Peyer's patch (tissue), 4 donors: ENCODE measurements at regions not wholly inside any gene's neighbourhood (a gene's known extent, or its start where the extent isn't known, plus 50 kb on each side); places are given as distances from the start of the nearest gene placed in this dataset.

ENCODE experiments used
- DNase-seq, 3 donors: peaks; one replicate each; pipeline ENCODE4 v3.0.0-alpha.2; 2017 to 2019
- H3K27ac ChIP-seq, 4 donors: fragments of 200-600 bp; sonication (generic); one replicate each; pipeline ENCODE4 v1.5.1; 2016 to 2019
- H3K27me3 ChIP-seq, 2 donors: fragments of 200-600 bp; sonication (generic); one replicate each; pipeline ENCODE4 v1.5.1; 2019
- H3K36me3 ChIP-seq, 3 donors: fragments of 200-600 bp; sonication (generic); one replicate each; pipeline ENCODE4 v1.5.1; 2016 to 2019
- H3K4me1 ChIP-seq, 4 donors: fragments of 200-600 bp; sonication (generic); one replicate each; pipeline ENCODE4 v1.5.1; 2016 to 2019
- H3K4me3 ChIP-seq, 4 donors: fragments of 200-600 bp; sonication (generic); 1 replicate in 3 of 4; 2 replicates in 1 of 4; pipeline ENCODE4 v1.5.1; 2016 to 2019; ENCODE audit warnings: mild to moderate bottlenecking in 1 of 4
- H3K9me3 ChIP-seq, 4 donors: fragments of 200-600 bp; sonication (generic); one replicate each; pipeline ENCODE4 v1.5.1; 2016 to 2019; ENCODE audit warnings: mild to moderate bottlenecking in 1 of 4
- POLR2A ChIP-seq, 2 donors: fragments of 450-650 bp; IDR thresholded peaks; one replicate each; pipeline ENCODE4 v1.5.1; 2017; ENCODE audit warnings: antibody characterized with exemption in 2 of 2, mild to moderate bottlenecking in 2 of 2, moderate library complexity in 2 of 2
- TF ChIP-seq, protein P1 (sequence below), 6 experiments: fragments of 450-650 bp in 4 of 6; fragments of 200-600 bp in 2 of 6; sonication (generic) in 1 of 6; IDR thresholded peaks; one replicate each; pipeline ENCODE4 v1.5.1; 2017 to 2019; ENCODE audit warnings: antibody characterized with exemption in 6 of 6, mild to moderate bottlenecking in 3 of 6, moderate library complexity in 1 of 6

GRCh38 chr12:91841822-91842221 is 303.8 kb downstream of the BTG1 start:
- no peak for TF ChIP-seq POLR2A (IDR thresholded peaks at IDR 0.05)
- TF ChIP-seq, protein P1, sequence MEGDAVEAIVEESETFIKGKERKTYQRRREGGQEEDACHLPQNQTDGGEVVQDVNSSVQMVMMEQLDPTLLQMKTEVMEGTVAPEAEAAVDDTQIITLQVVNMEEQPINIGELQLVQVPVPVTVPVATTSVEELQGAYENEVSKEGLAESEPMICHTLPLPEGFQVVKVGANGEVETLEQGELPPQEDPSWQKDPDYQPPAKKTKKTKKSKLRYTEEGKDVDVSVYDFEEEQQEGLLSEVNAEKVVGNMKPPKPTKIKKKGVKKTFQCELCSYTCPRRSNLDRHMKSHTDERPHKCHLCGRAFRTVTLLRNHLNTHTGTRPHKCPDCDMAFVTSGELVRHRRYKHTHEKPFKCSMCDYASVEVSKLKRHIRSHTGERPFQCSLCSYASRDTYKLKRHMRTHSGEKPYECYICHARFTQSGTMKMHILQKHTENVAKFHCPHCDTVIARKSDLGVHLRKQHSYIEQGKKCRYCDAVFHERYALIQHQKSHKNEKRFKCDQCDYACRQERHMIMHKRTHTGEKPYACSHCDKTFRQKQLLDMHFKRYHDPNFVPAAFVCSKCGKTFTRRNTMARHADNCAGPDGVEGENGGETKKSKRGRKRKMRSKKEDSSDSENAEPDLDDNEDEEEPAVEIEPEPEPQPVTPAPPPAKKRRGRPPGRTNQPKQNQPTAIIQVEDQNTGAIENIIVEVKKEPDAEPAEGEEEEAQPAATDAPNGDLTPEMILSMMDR (IDR thresholded peaks at IDR 0.05): no peak
- DNase-seq: no peak
- Histone ChIP-seq H3K27ac (no peak overlapping the region), H3K36me3 (no peaks in the 10 kb centered on the region), H3K4me1 (no peaks in the 10 kb centered on the region), H3K9me3 (no peaks in the 10 kb centered on the region), H3K27me3 (no peaks in the 10 kb centered on the region), H3K4me3 (no peak overlapping the region)

DNA sequence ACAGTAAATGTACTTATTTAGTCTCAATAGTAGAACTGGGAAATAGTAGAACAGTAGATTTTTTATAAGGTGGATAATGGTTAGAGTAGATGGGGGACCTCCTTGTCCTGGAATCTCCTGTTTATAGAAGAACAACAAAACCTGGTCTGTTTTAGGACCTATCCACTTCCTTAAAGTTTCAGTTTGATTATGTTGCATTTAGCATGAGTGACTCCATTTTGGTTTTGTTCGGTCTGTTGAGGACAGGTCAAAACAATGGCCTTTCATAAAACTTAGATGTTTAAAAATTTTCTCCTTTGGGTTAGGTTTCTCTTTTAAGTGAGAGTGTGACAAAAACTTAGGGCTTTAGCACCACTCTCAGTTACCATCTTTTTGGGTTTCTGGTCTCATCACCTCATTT is 308.9 kb downstream of the BTG1 start:
- no peak overlapping the region for H3K27ac ChIP-seq
- H3K27me3 ChIP-seq: no peaks in the 10 kb centered on the region
- no peak for TF ChIP-seq POLR2A (IDR thresholded peaks at IDR 0.05)
- TF ChIP-seq, protein P1 (IDR thresholded peaks at IDR 0.05): no peak
- no peaks in the 10 kb centered on the region for H3K4me1 ChIP-seq
- no peaks in the 10 kb centered on the region for H3K9me3 ChIP-seq
- H3K4me3 ChIP-seq: no peak overlapping the region
- H3K36me3 ChIP-seq: no peaks in the 10 kb centered on the region
- DNase-seq: no peak

- Histone ChIP-seq H3K27ac (no peak overlapping the region), H3K4me1 (no peaks in the 10 kb centered on the region), H3K9me3 (no peaks in the 10 kb centered on the region), H3K36me3 (no peaks in the 10 kb centered on the region), H3K4me3 (no peak overlapping the region), H3K27me3 (no peaks in the 10 kb centered on the region)
- DNase-seq: no peak
- no peak for TF ChIP-seq POLR2A (IDR thresholded peaks at IDR 0.05)
- TF ChIP-seq, protein P1 (IDR thresholded peaks at IDR 0.05): no peak
Observed at GRCh38 chr12:91836264-91836663, 309.4 kb downstream of the BTG1 start.

GRCh38 chr12:91835693-91836092 is 310.0 kb downstream of the BTG1 start:
- no peak for TF ChIP-seq POLR2A (IDR thresholded peaks at IDR 0.05)
- TF ChIP-seq, protein P1 (IDR thresholded peaks at IDR 0.05): no peak
- H3K36me3 ChIP-seq: no peaks in the 10 kb centered on the region
- DNase-seq: no peak

DNA sequence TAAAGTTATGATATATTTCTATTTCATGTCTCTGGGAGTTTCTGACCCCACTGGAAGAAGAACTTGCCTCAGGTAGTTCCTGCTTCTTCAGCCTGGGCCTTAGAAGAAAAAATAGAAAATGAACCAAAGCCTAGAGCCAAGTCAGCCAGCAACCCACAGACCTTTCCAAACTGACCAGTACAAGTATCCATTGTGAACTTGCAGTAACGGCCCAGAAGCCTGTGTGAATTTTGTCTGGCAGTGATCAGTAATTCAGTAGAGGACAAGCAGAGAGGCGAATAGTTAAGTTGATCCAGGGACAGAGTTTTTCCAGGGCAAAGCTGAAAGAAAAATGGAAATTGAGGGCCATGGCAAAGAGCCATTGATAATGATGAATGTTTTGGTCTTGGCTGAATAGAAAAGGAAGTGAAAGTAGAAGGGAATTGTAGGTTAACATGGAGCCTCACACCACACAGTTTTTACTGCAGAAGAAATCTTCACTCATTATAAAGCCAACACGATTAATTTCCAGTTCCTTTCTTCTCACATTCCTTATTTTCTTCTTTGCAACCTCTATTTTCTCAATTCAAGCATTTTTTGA is 311.8 kb downstream of the BTG1 start:
- Histone ChIP-seq H3K27me3 (no peaks in the 10 kb centered on the region), H3K4me3 (no peak overlapping the region), H3K36me3 (no peaks in the 10 kb centered on the region), H3K9me3 (no peaks in the 10 kb centered on the region), H3K27ac (no peak overlapping the region), H3K4me1 (no peaks in the 10 kb centered on the region)
- TF ChIP-seq, protein P1 (IDR thresholded peaks at IDR 0.05): no peak
- TF ChIP-seq POLR2A (IDR thresholded peaks at IDR 0.05): no peak
- no peak for DNase-seq

More at GRCh38 chr12:91835693-91836092, 310.0 kb downstream of the BTG1 start:
- H3K27me3 ChIP-seq: no peaks in the 10 kb centered on the region
- H3K27ac ChIP-seq: no peak overlapping the region
- no peaks in the 10 kb centered on the region for H3K4me1 ChIP-seq
- no peak overlapping the region for H3K4me3 ChIP-seq
- H3K9me3 ChIP-seq: no peaks in the 10 kb centered on the region

DNA sequence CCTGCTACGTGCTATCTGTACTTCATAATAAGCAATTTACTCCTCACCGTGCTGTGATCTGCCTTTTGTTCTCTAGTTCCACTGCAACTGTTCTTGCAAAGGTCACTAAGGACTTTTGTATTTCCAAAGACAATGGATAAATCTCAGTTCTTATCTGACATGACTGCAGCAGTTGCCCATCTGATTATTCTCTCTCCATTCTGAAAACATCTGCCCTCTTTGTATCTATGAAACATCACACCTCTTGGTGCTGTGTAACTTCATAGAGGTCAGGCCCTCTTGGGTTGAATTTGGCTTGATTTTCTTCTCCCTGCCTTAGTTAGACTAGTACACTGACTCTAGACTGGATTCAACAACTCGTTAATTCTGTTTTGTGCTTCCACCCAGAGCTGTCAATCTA is 319.6 kb downstream of the BTG1 start:
- TF ChIP-seq POLR2A (IDR thresholded peaks at IDR 0.05): no peak
- TF ChIP-seq, protein P1 (IDR thresholded peaks at IDR 0.05): no peak
- H3K4me1 ChIP-seq: no peaks in the 10 kb centered on the region
- no peaks in the 10 kb centered on the region for H3K9me3 ChIP-seq
- H3K4me3 ChIP-seq: no peak overlapping the region
- H3K27me3 ChIP-seq: no peaks in the 10 kb centered on the region
- H3K36me3 ChIP-seq: no peaks in the 10 kb centered on the region
- DNase-seq: no peak
- no peak overlapping the region for H3K27ac ChIP-seq
